Left lobe of liver (tissue), 2 donors: ENCODE measurements at regions not wholly inside any gene's neighbourhood (a gene's known extent, or its start where the extent isn't known, plus 50 kb on each side); places are given as distances from the start of the nearest gene placed in this dataset.

Experiments
- ATAC-seq: fragments of 200-7000 bp; cut with Tn5 transposase; one replicate; pipeline ENCODE4 v1.9.1; 2020; ENCODE audit warnings: mild to moderate bottlenecking, moderate library complexity
- DNase-seq: peaks from one replicate; pipeline ENCODE4 v3.0.0-alpha.2; 2020; ENCODE audit warnings: low spot score
- donor health status: DM: no; HTN: no; CAD: no; lungs with moderate emphysema.
- donor health status: DM: no; HTN: yes; CAD: no.

- no peak for ATAC-seq
- no peak for DNase-seq
These were observed 261.5 kb upstream of the COL8A1 start for GRCh38 chr3:99376926-99377325.

DNA sequence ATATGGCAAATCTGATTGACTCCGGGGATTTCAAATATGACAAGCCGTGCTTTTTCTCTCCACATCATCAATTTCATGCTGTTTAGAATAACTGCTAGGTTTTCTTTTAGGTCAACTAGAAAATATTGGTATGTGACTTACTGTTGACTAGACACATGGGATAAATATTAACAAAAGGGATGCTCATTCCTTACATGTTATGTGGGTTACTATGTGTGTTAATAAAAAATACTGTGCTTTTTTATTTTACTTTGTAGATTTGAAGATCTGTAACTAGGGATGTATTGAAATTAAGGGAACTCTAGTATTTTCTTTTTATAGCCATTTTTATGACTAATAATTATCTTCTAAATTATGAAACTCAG is 264.6 kb upstream of the COL8A1 start:
- DNase-seq (no peak), ATAC-seq (no peak)

DNA sequence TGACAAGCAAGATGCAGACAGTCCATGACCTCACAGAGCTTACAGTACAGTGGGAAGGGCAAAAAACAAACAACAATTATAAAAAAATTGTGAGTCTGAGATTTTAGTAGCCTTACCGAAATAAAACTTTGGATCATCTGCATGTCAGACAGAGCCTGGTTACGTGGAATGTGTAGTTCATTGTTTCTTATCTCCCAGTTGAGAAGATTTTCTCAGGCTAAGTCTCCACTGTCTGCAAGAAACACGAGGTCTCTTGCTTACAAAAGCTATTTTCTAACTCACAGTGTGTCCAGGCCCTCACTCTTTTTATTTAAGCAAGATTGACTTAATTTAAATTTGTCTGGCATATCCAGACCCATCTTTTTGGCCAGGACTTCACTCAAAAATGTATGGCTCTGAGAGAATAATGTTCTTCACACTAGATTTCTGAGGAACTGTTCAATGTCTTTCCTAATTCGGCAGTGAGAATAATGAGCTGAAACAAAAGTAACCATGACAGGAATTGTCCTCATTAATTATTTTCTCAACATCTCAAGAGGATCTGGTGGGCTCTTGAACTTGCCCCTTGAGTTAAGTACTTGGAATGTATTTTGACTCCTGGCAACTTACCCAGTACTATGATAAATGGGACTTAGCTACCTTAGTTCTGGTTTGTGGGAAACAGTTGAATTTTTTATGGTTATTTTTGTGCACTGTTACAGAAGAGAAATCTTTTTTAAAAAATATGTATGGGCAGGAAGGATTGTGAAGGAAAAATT is 265.1 kb upstream of the COL8A1 start:
- no peak for ATAC-seq

GRCh38 chr3:99366663-99367429 is 271.5 kb upstream of the COL8A1 start:
- DNase-seq = no peak

More for the DNA sequence above, 265.1 kb upstream of the COL8A1 start:
- no peak for DNase-seq

DNA sequence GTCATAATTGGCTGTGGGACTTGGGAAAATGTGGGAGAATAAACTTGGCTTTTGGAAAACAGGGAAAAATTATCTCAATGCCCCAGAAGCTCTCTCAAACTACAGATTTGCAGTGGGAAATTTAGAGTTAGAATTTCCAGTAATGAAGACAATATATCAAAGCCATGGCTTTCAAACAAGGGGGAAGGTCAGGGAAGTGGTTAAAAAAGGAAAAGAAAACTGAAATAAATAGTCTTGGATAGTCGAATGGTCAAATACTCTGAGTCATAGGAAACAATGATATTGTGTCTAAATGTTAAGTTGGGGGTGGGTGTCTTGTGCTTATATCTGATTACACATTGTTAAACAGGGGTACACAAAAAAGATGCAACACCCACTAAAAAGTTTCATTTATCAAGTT is 272.4 kb upstream of the COL8A1 start:
- no peak for ATAC-seq
- DNase-seq = no peak

More at GRCh38 chr3:99366663-99367429, 271.5 kb upstream of the COL8A1 start:
- no peak for ATAC-seq

- no peak for DNase-seq
- ATAC-seq = no peak
These were observed 273.0 kb upstream of the COL8A1 start for GRCh38 chr3:99365396-99365795.

DNA sequence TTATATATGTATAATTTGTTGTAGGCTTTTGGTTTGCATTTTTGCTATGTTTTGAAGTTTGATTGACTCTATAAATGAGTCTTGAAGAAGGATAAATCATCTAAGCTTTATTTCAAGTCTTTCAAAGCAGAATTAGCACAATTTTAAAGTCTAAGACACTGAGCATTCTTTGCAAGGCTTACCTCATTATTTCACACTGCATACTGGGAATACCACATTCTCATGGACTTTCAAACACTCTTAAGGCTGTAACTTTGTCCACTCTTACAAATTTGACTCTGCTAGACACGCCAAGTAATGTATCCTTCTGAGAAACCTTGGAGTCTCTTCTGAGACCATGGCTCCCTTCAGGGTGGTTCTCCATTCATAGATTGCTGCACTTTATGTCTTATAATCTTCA is 281.3 kb upstream of the COL8A1 start:
- ATAC-seq = no peak
- no peak for DNase-seq

DNA sequence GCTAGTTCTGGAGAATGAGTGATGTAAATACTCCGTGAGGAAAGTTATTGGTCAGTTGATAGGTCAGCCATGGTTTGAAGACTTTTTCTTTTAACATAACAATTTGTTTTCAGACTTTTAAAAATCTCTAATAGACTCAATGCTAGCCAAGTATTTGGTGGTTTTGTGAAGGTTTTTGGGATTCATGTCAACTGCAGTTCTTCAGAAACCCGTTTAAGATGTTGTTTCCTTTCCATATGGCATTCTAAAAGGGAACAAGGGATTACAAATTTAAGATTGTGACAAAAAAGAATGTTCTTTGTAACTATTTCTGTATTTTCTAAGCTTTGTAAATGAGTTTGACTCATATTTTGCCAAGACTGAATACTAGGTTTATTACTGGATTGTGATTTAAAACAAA is 281.7 kb upstream of the COL8A1 start:
- DNase-seq (no peak), ATAC-seq (no peak)

- DNase-seq (no peak), ATAC-seq (no peak)
These were observed 282.9 kb upstream of the COL8A1 start for GRCh38 chr3:99355465-99355864.

- no peak for ATAC-seq
- DNase-seq = no peak
These were observed 285.6 kb upstream of the COL8A1 start for GRCh38 chr3:99352811-99353210.

DNA sequence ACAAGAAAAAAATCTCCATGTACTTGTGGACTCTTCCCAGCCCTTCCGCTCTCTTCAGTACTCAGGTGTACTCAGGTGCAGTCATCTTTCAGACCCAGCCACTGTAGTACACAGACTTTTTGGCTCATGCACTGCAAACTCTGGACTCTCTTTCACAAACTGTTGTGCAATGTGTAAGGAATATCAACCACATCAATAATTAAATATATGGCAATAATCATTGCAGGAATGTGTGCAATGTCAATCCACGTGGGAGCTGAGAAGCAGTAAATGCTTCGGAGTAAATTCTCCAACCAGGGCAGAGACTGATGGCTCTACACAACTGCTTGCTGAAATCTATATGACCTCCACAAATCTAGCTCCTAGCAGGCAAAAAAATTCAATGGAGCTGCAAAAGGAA is 287.3 kb upstream of the COL8A1 start:
- ATAC-seq (peak; percentile 64), DNase-seq (no peak)

DNA sequence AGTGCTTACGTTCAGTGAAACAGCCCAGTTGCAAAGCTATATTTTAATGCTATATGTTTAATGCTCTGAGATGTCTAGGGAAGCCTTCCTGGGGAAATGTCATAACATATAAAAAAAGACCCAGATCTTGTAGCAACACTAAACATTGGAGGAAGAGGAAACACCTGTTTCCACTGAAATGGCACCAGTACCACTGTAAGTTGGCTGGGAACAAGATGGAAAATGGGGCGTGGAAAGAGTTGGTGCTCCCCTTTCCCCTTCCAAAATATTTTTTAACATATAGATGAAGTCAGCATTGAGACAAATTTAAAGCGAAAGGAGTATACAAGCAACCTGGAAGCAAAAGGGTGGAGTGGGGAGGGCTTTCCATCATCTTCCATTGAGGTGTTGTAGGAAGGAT is 289.9 kb upstream of the COL8A1 start:
- ATAC-seq (no peak), DNase-seq (no peak)

- no peak for DNase-seq
- no peak for ATAC-seq
These were observed 294.2 kb upstream of the COL8A1 start for GRCh38 chr3:99344216-99344615.

GRCh38 chr3:99342383-99342782 is 296.0 kb upstream of the COL8A1 start:
- DNase-seq = no peak
- no peak for ATAC-seq

GRCh38 chr3:99339222-99339621 is 299.2 kb upstream of the COL8A1 start:
- ATAC-seq (no peak), DNase-seq (no peak)

DNA sequence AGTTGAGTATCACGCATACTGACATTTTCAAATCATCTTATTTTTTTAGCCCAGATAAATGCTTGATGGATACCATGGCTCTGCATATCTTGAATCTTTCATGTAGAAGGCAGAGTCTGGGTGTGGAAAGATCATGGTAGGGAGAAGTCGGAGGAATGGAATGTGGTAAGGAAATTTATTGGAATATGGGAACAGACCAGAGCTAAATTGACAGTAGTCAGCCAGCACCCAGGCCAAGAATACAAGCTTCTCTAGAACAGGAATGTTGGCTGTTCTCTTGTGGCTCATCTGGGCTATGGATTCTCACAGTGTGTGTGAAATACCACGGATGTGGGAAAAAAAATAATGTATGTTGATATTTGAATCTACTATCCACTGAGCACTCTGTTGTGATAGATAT is 305.7 kb upstream of the COL8A1 start:
- ATAC-seq (no peak), DNase-seq (no peak)

DNA sequence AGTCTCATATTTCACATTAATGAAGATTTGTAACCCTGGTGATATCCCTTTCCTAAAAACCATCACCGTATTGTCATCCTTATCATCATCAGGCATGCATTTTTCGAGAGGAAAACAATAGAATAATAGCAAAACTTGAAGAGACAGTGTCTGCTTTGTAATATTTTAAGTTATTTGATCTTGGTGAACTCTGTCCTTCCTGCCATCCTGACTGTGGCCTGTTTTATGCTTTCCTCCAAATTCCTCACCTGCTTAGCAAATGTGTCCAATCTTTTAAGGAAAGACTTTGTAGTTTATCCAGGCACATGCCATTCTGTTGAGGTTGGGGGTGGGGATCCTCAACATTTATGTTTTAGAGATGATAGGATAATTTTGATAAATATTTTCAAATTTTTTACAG is 306.1 kb upstream of the COL8A1 start:
- no peak for DNase-seq
- no peak for ATAC-seq

GRCh38 chr3:99330924-99331532 is 307.4 kb upstream of the COL8A1 start:
- ATAC-seq (no peak), DNase-seq (no peak)

- ATAC-seq (no peak), DNase-seq (no peak)
These were observed 308.1 kb upstream of the COL8A1 start for GRCh38 chr3:99330281-99330680.

DNA sequence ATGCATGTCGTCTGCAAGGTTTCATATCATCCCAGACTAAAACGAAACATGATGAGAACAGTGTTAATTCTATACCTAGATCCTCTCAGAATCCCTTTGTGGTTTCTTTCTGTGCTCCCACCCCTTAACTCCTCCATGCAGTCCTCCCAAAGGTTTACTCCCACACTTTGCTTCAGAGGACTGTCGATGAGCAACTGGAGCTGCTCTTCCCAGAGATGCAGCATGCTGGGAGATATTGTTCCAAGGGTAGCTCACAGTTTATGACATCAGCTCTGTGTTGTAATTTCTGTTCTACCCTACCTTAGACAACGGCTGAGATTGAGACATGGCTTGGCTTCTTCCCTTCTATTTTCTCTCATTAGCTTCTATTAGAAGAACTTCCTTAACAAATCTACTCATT is 313.0 kb upstream of the COL8A1 start:
- DNase-seq = no peak
- no peak for ATAC-seq

GRCh38 chr3:99324636-99325203 is 313.7 kb upstream of the COL8A1 start:
- DNase-seq (no peak), ATAC-seq (no peak)

- no peak for DNase-seq
- ATAC-seq = no peak
These were observed 314.5 kb upstream of the COL8A1 start for GRCh38 chr3:99323940-99324339.
